Erythroblast (primary cell): ENCODE measurements at regions not wholly inside any gene's neighbourhood (a gene's known extent, or its start where the extent isn't known, plus 50 kb on each side); places are given as distances from the start of the nearest gene placed in this dataset.

Source experiments
- GATA1 ChIP-seq: IDR thresholded peaks from 2 replicates; pipeline ENCODE4 v1.6.1; 2011; ENCODE audit warnings: low read depth, mild to moderate bottlenecking, control low read depth, low read length, moderate library complexity
- POLR2A ChIP-seq: IDR thresholded peaks from 2 replicates; pipeline ENCODE4 v1.6.1; 2011; ENCODE audit warnings: mild to moderate bottlenecking, low read length

DNA sequence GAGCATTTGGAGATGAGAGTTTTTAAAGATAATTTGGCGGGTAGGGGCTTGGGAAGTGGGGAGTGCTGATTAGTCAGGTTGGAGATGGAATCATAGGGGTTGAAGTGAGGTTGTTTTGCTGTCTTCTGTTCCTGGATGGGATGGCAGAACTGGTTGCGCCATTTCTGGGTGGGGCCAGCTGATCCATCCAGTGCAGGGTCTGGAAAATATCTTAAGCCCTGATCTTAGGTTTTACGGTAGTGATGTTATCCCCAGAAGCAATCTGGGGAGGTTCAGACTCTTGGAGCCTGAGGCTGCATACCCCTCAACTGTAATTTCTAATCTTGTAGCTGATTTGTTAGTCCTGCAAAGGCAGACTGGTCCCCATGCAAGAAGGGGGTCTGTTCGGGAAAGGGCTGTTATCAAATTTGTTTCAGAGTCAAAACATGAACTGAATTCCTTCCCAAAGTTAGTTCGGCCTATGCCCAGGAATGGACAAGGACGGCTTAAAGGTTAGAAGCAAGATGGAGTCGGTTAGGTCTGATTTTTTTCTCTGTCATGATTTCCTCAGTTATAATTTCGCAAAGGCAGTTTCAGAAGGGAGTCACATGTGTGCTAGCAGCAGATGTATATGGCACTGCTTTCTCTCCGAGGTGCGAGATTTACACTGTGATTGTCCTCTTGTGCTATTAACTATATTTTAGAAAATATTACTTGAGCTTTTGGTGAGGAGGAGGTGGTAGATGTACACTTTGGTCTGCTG is 540.4 kb downstream of the EDEM1 start:
- TF ChIP-seq POLR2A (no peak), GATA1 (no peak)
